ENCODE measurements at regions not wholly inside any gene's neighbourhood (a gene's known extent, or its start where the extent isn't known, plus 50 kb on each side); places are given as distances from the start of the nearest gene placed in this dataset.

DNA sequence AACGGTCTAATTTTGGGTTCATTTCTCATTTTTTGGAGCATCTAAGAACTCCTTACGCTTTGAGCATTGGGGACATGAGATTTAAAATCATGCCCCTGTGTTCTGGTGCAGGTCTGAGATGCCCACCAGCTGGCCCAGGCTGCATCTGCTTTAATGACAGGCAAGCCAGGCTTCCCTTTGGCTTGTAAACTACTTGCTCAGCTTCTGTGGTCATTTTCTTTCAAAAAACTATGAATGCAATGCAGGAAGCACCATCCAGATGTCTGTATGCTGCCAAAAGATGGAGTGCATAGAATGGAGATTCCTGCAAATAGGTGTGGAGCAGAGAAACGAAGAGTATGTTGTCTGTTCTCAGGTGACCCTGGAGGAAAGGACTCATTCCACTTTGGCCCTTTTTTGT is 399.9 kb upstream of the ADAMTSL1 start:
- Histone ChIP-seq H4K5ac (ENCODE audit: insufficient read length, low read depth, low read length) (no peak overlapping the region), H2AFZ (ENCODE audit: low read length) (no peak overlapping the region), H3K79me1 (ENCODE audit: insufficient read depth, low read depth, low read length, poor library complexity, severe bottlenecking) (no peaks in the 10 kb centered on the region), H3K4ac (ENCODE audit: low read depth, low read length) (no peak overlapping the region), H2BK12ac (ENCODE audit: insufficient read length, low read depth, low read length) (no peak overlapping the region), H4K20me1 (ENCODE audit: control insufficient read depth, insufficient read depth, insufficient read length) (no peaks in the 10 kb centered on the region), H3K79me2 (ENCODE audit: insufficient read depth, low read length) (no peaks in the 10 kb centered on the region), H3K9me3 (ENCODE audit: control insufficient read depth, low read depth, low read length) (no peaks in the 10 kb centered on the region), H2BK5ac (ENCODE audit: insufficient read length, low read length) (no peak overlapping the region), H3K23me2 (ENCODE audit: insufficient read length, low read depth, low read length, poor library complexity, severe bottlenecking) (no peaks in the 10 kb centered on the region), H3K23ac (ENCODE audit: insufficient read length, low read depth, low read length) (no peak overlapping the region), H3K18ac (ENCODE audit: insufficient read length, low read depth, low read length) (no peak overlapping the region), H3K9ac (ENCODE audit: extremely low read depth, insufficient read length, low read length) (no peak overlapping the region), H4K91ac (ENCODE audit: insufficient read length, low read depth, low read length) (no peak overlapping the region), H3K4me2 (ENCODE audit: insufficient read depth, insufficient read length, low read length) (no peak overlapping the region), H3K27me3 (ENCODE audit: insufficient read depth, low read length) (no peaks in the 10 kb centered on the region), H2AK5ac (ENCODE audit: insufficient read length, low read length) (no peak overlapping the region), H2BK15ac (ENCODE audit: low read depth, low read length) (no peak overlapping the region), H3T11ph (ENCODE audit: low read length) (no peak overlapping the region), H3K14ac (ENCODE audit: insufficient read depth, low read length) (no peak overlapping the region), H3K4me1 (ENCODE audit: insufficient read depth, low read length) (no peaks in the 10 kb centered on the region), H3K27ac (ENCODE audit: insufficient read length, low read depth, low read length) (no peak overlapping the region), H2BK20ac (ENCODE audit: low read depth, low read length, poor library complexity, severe bottlenecking) (no peak overlapping the region), H4K8ac (replicated peaks; ENCODE audit: insufficient read length, low read depth, low read length) (no peak overlapping the region), H2BK120ac (ENCODE audit: low read depth, low read length, poor library complexity, severe bottlenecking) (no peak overlapping the region), H3K56ac (ENCODE audit: insufficient read length, low read depth, low read length) (no peak overlapping the region)
- Mint-ChIP-seq H3K27me3 (ENCODE audit: low read depth) (no peaks in the 10 kb centered on the region; the same call in none of the 2 replicates), H3K27ac (no peak overlapping the region), H3K4me3 (no peak overlapping the region), H3K36me3 (ENCODE audit: insufficient read depth in 1 of 3, low read depth in 3 of 3) (no peaks in the 10 kb centered on the region), H3K4me1 (peaks cover 2% of the 10 kb centered on the region in 2 experiments; a peak in 3 of 4 replicates), H3K9me3 (no peaks in the 10 kb centered on the region)
- WGBS (ENCODE audit: extremely low coverage, insufficient read length, low lambda C conversion rate) = no CpG with 5 or more reads among the region's 3 CpGs
- TF ChIP-seq, protein P1, sequence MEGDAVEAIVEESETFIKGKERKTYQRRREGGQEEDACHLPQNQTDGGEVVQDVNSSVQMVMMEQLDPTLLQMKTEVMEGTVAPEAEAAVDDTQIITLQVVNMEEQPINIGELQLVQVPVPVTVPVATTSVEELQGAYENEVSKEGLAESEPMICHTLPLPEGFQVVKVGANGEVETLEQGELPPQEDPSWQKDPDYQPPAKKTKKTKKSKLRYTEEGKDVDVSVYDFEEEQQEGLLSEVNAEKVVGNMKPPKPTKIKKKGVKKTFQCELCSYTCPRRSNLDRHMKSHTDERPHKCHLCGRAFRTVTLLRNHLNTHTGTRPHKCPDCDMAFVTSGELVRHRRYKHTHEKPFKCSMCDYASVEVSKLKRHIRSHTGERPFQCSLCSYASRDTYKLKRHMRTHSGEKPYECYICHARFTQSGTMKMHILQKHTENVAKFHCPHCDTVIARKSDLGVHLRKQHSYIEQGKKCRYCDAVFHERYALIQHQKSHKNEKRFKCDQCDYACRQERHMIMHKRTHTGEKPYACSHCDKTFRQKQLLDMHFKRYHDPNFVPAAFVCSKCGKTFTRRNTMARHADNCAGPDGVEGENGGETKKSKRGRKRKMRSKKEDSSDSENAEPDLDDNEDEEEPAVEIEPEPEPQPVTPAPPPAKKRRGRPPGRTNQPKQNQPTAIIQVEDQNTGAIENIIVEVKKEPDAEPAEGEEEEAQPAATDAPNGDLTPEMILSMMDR (conservative IDR thresholded peaks at IDR 0.05) = no peak
- DNase-seq = no peak
